ENCODE measurements at regions not wholly inside any gene's neighbourhood (a gene's known extent, or its start where the extent isn't known, plus 50 kb on each side); places are given as distances from the start of the nearest gene placed in this dataset.
"Not testable (repeated sequence)": the region's sequence is repeated elsewhere in the genome, so short reads cannot be mapped to it uniquely, and the experiment has no call there.

- not testable (repeated sequence) for DNase-seq
These were observed 130.7 kb downstream of the UNC93B1 start for GRCh38 chr11:67873223-67873622.

GRCh38 chr11:67871168-67871567 lies 132.7 kb downstream of the UNC93B1 start:
- DNase-seq, result not testable (repeated sequence)

DNA sequence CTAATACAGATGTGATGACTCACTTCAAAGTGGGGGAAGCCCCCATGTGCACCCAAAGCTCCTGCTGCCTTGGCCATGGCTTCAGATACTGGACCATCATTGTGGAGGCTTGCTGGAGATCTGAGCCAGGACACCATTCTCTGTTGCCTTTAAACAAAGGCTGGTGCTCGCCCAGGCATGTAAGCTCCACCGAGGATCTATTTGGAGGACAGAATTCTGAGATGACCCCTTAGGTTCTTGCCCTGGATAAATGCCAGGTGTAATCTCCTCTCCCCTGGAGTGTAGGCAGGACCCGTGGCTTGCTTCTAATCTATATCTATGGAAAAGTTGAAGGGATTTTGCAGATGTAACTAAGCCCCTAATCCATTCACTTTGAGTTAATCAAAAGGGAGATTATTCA lies 141.0 kb downstream of the UNC93B1 start:
- DNase-seq, result not testable (repeated sequence)

DNA sequence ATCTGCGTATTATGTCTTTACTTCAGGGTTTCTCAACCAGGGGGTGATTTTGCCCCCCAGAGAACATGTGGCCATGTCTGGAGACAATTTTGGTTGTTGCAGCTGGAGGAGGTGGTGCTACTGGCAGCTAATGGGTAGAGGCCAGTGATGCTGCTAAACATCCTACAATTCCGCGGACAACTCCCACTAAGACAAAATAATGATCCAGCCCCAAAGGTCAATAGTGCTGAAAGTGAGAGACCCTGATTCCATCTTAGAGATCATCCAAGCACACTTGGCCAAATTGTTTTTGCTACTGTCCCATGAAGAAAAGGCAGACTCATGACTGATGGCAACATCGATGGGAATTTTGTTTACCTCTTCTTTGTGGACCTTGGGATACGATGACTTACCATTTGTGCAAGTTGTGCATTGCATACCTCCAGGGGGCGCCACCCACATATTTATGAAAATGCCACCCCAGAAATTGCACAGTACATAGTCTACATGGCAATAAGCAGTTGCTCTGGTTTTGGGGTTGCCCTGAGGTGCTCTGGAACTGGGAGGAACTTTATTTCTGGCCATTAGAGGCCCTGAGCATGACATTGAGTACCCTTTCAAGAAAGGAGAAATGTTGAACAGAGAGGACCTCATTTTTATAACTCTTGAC lies 144.3 kb downstream of the UNC93B1 start:
- DNase-seq, result peak; percentile 1

GRCh38 chr11:67850747-67851146 lies 153.2 kb downstream of the UNC93B1 start:
- not testable (repeated sequence) for DNase-seq

GRCh38 chr11:67849766-67850165 lies 154.1 kb downstream of the UNC93B1 start:
- not testable (repeated sequence) for DNase-seq

DNA sequence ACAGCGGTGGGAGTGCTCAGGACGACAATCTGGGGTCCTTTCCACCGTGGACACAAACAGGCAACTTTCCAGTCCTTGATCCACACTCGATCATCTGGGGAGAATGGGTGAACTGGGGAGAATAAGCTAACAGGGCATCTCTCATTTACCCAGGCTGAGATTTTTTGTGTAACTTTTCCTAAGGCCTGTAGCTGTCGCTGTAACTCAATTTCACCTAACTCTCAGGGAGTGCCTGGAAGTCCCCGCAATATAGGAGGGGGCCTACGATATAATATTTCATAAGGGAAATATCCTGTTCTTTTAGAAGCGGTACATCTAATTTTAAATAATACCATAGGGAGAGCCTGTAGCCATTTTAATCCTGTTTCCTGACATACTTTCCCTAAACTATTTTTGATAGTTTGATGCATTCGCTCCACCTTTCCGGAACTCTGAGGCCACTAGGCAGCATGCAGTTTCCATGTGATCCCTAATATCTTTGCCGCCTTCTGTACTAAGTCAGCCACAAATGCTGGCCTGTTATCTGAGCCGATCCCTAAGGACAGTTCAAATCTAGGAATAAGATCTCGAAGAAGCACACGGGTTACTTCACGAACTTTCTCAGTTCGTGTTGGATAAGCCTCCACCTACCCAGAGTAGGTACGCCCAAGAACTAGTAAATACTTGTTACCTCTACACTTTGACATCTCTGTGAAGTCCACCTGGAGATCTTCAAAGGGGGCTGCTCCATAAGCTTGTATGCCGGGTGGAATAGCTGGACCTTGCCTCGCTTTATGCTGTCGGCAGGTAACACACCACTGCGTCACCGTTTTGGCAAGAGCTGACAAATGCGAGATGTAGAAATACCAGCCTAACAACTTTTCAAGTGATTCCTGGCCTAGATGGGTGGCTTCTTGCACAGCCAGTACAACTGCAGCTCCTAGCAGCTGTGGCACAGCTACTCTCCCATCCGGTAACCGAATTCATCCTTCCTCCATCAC lies 155.7 kb downstream of the UNC93B1 start:
- DNase-seq, result not testable (repeated sequence)

DNA sequence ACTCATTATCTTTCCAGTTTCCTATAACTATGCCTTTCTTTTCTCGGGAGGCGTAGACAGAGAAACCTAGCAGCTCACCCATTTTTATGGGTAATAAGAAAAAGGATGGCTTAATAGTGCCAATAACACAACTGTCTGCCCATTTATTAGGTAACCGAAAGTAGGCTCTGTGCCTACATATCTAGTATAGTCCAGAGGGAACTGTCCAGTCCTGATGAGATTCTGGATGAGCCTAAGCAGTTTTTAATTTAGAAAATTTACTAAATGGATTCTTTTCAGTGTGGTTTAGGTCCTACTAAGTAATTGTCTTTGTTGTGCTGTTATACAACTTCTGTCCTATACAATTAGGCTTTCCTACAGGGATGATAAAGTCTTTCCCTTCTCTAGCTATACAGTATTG lies 157.6 kb downstream of the UNC93B1 start:
- DNase-seq, result not testable (repeated sequence)

- DNase-seq, result not testable (repeated sequence)
These were observed 158.6 kb downstream of the UNC93B1 start for GRCh38 chr11:67845296-67845695.

DNA sequence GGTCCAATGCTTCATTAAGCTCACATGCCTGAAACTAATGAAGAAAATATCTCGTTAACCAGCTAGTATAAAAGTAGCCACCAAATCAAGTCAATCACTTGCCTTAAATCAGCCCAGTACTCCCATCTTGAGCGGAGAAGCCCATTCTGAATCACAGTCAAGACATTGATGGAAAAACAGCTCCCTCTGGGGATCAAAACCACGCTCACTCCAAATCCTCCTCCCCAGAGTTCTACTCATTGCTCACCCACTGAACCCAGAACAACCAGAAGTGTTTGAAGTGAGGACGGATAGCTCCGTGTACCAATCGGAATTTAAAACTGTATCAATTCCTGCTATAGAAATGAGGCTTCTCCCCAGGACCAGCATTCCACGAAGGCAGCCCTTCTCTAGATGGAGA lies 163.3 kb downstream of the UNC93B1 start:
- DNase-seq, result not testable (repeated sequence)

DNA sequence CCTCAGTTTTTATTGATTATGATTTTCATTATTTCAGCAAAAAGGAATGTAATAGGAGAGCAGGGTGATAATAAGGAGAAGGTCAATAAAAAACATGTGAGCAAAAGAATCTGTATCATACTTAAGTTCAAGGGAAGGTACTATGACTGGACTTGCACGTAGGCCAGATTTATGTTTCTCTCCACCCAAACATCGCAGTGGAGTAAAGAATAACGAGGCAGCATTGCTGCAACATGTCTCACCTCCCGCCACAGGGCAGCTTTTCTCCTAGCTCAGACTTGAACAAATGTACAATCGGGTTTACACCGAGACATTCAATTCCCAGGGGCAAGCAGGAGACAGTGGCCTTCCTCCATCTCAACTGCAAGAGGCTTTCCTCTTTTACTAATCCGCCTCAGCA lies 155.7 kb upstream of the ALDH3B2 start:
- DNase-seq, result not testable (repeated sequence)

GRCh38 chr11:67826951-67827296 lies 152.5 kb upstream of the ALDH3B2 start:
- DNase-seq, result not testable (repeated sequence)

GRCh38 chr11:67826028-67826950 lies 151.9 kb upstream of the ALDH3B2 start:
- not testable (repeated sequence) for DNase-seq

- DNase-seq, result not testable (repeated sequence)
These were observed 150.4 kb upstream of the ALDH3B2 start for GRCh38 chr11:67824861-67825260.

DNA sequence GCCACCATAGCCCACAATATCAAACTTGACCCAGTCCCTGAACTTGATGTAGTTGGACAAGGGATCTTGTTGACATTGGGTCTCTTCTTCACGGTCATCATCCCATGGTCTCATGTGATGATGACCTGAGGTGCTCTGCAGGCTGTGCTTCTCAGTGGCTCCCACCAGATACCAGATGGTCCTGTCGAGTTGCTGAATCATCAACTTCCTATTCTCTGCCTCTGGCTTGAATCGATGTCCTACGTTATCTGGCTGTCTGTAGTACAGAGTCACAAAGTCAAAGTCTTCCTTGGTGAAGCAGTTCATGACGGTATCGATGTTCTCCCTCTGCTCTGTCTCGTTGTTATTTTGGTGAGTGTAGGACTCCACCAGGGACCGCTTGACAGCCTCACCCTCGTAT lies 145.7 kb upstream of the ALDH3B2 start:
- no peak for DNase-seq

- DNase-seq, result not testable (repeated sequence)
These were observed 143.1 kb upstream of the ALDH3B2 start for GRCh38 chr11:67817558-67817957.

- not testable (repeated sequence) for DNase-seq
These were observed 134.9 kb upstream of the ALDH3B2 start for GRCh38 chr11:67809301-67809700.

DNA sequence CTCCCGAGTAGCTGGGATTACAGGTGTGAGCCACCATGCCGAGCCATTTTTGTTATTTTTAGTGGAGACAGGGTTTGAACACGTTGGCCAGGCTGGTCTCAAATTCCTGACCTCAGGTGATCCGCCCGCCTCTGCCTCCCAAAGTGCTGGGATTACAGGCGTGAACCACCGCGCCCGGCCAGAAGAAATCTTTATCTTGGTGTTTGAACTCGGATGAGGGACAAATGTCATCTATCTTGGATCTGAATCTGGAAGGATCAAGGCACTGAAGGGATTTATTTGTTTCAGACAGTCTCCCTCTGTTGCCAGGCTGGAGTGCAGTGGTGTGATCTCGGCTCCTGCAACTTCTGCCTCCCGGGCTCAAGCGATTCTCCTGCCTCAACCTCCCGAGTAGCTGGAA lies 133.5 kb upstream of the ALDH3B2 start:
- not testable (repeated sequence) for DNase-seq

DNA sequence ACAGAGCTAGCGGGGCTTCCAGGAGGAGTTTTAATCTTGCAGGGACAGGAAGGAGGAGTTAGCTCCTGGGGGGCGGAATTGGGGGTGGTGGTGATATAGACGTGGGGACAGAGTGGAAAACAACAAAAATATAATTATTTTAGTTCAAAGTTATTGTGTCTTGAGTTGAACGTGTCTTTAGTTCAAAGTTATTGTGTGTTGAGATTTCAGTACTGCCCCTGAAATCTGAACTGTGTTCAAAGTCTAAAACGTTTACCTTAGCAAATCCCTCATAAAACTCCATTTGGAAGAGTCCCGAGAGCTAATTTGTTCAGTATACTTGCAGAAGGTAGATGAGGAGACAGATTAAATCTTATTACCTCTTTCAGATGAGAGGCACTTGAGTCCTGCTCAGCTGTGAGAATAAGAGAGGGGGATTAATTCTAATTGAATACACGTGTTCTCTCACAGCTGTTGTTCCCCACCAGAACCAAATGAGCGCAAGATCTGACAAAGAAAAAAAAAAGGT lies 132.4 kb upstream of the ALDH3B2 start:
- DNase-seq, result not testable (repeated sequence)

- not testable (repeated sequence) for DNase-seq
These were observed 131.8 kb upstream of the ALDH3B2 start for GRCh38 chr11:67806183-67806582.

- peak; percentile 92 for DNase-seq
These were observed 131.1 kb upstream of the ALDH3B2 start for GRCh38 chr11:67805253-67806126.
